Small intestine (tissue), 7 donors: ENCODE measurements at regions not wholly inside any gene's neighbourhood (a gene's known extent, or its start where the extent isn't known, plus 50 kb on each side); places are given as distances from the start of the nearest gene placed in this dataset.
A peak's percentile ranks its signal among the peaks of the same experiment; 100 is the strongest.

ENCODE experiments used
- DNase-seq, 2 donors: peaks; one replicate each; pipeline versions ENCODE4 v3.0.0 to v3.0.0-alpha.2; 2013
- FAIRE-seq: peaks from 2 replicates; lab custom pipeline; 2012; peaks lifted over from hg19 to GRCh38; lab: Jason Lieb, UNC
- H3K27ac ChIP-seq, 3 donors: one replicate each; pipeline ENCODE4 v1.5.1; 2013; ENCODE audit warnings: low read length in 2 of 3, mild to moderate bottlenecking in 2 of 3, control low read depth in 1 of 3, inconsistent platforms in 1 of 3, low read depth in 1 of 3, moderate library complexity in 1 of 3
- H3K27me3 ChIP-seq, 3 donors: one replicate each; pipeline ENCODE4 v1.6.1; 2013; ENCODE audit warnings: low read length in 3 of 3, inconsistent platforms in 1 of 3; ENCODE audit not compliant: control insufficient read depth in 3 of 3, insufficient read depth in 3 of 3
- H3K36me3 ChIP-seq, 3 donors: one replicate each; pipeline ENCODE4 v1.6.1; 2013; ENCODE audit warnings: low read length in 3 of 3, inconsistent platforms in 1 of 3, low read depth in 1 of 3, mild to moderate bottlenecking in 1 of 3, moderate library complexity in 1 of 3; ENCODE audit not compliant: control insufficient read depth in 3 of 3, insufficient read depth in 2 of 3
- H3K4me1 ChIP-seq, 3 donors: one replicate each; pipeline ENCODE4 v1.6.1; 2013; ENCODE audit warnings: low read length in 2 of 3, inconsistent platforms in 1 of 3, low read depth in 1 of 3, mild to moderate bottlenecking in 1 of 3, moderate library complexity in 1 of 3; ENCODE audit not compliant: control insufficient read depth in 3 of 3, insufficient read depth in 2 of 3
- H3K4me3 ChIP-seq, 3 donors: one replicate each; pipeline ENCODE4 v1.5.1; 2013; ENCODE audit warnings: low read length in 3 of 3, control low read depth in 1 of 3, inconsistent platforms in 1 of 3, low read depth in 1 of 3, mild to moderate bottlenecking in 1 of 3, moderate library complexity in 1 of 3
- H3K9me3 ChIP-seq, 2 donors: one replicate each; pipeline ENCODE4 v1.6.1; 2013; ENCODE audit warnings: low read depth in 1 of 2, low read length in 1 of 2; ENCODE audit not compliant: control insufficient read depth in 2 of 2, insufficient read depth in 1 of 2
- WGBS, 3 donors: extraction: QIAGEN DNeasy Blood & Tissue Kit; methylation state at CpG; one replicate each; pipeline ENCODE4 v1.1.7; 2013; 5-methylcytosine and 5-hydroxymethylcytosine counted together
- donor health status: healthy with polysubstance abuse.
- donor health status: control.
- donor health status: control.
- donor health status: Bipolar disorder and iron deficiency.
- donor health status: healthy.

DNA sequence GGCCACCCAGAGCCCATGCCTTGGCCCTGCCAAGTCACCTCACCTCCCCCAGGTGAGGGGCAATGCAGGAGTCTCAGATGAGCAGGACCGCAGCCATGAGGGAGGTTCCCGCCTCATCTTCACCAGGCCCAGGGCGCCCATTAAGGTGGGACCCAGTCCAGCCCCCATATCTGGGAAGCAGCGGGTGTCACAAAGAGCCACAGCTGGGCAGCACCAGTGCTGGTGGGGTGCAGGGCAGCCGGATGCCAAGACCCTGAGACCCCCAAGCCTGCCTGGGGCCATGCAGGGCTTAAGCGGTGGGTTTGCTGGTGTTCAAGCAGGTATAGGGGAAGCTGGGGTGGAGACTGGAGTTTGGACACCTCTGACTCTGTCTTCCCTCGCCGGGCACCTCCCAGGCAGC lies 237.8 kb upstream of the GSE1 start:
- peaks cover 0 to 8% (median 0%) of the 10 kb centered on the region in 3 donors for H3K4me1 ChIP-seq
- no peak for DNase-seq
- peaks cover 0 to 61% (median 0%) of the 10 kb centered on the region in 3 donors for H3K36me3 ChIP-seq
- H3K4me3 ChIP-seq: no peak overlapping the region
- no peak overlapping the region for H3K27ac ChIP-seq
- 83 to 90% (median 90%) methylated on average over 8 of the region's 8 CpGs for WGBS, 3 donors
- FAIRE-seq: no peak
- no peaks in the 10 kb centered on the region for H3K27me3 ChIP-seq
- H3K9me3 ChIP-seq: no peaks in the 10 kb centered on the region

DNA sequence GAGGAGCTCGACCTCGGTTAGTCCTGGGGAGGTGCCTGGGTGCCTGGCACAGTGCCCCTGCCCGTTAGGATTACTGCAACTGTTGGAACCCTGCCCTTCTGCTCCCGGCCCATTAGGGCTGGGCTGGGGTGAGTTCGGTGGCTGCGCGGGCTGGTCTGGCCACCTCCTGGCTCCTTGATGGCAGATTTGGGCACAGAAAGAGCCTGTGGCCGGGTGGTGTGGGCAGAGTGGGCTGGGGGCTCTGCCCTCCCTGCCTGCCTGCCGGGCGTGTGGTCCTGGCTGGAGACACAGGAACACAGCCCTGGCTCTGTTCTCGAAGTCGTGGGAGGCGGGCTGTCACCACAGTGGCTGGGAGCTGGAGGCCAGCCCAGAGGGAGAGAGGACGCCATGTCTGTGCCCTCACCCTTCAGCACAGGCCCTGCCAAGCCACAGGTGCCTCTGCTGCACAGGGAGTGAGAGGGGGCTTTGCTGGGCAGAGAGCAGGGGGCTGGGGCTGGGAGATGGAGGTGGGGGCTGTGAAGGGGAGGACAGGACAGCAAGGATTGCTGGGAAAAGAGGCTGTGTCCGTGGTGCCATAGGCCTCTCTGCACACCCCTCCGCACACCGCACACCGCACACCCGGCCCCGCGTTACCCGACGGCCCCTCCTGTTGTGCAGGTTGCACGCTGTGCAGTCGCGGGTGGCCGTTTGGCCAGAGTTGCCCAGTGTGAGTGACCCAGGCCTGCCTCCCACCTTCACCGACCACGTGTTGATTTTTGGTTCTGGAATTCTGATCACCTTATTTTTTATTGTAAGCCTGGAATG lies 236.6 kb upstream of the GSE1 start:
- no peaks in the 10 kb centered on the region for H3K9me3 ChIP-seq
- peaks cover 0 to 6% (median 0%) of the 10 kb centered on the region in 3 donors for H3K4me1 ChIP-seq
- H3K27me3 ChIP-seq: no peaks in the 10 kb centered on the region
- FAIRE-seq: no peak
- H3K4me3 ChIP-seq: no peak overlapping the region
- H3K27ac ChIP-seq: no peak overlapping the region
- WGBS, 3 donors: 53 to 72% (median 63%) methylated on average over 28 to 29 of the region's 29 CpGs
- H3K36me3 ChIP-seq: peaks cover 0 to 55% (median 0%) of the 10 kb centered on the region in 3 donors
- peak in 1 of 2 donors; percentile 57 for DNase-seq

DNA sequence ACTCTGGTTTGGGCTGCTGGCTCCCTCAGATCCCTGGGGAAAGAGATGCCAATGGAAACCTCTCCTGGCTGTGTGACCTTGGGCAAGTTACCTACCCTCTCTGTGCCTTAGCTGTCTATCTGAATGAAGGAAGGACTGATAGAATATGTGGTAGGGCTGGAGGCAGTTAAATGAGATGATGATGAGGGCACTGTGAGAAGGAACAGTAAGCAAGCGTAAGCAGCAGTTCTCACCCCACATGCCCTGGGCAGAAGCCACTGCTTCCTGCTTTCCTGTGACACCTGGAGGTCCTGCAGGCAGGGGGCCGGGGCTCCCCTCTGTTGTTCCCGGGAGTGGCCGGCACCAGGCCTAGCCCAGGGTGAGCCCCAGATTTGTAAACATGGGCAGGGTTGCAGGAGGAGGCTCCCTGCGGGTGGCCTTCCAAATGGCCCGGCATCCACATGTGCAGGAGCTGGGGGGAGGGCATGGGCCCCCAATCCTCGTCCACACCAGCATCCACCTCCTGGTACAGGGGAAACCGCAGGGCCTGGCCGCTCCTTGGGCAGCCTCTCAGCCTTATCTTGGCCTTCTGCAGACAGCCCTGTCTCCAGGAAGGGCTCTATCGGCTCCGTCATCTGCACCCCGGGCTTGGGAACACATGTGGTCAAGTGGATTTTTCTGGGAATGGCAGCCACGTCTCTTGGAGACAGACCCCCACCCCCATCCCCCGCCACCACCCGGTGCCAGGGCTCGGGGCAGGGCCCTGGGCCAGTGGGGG lies 235.6 kb upstream of the GSE1 start:
- Histone ChIP-seq H3K9me3 (no peaks in the 10 kb centered on the region), H3K36me3 (peaks cover 0 to 53% (median 0%) of the 10 kb centered on the region in 3 donors), H3K4me1 (peaks cover 0 to 9% (median 0%) of the 10 kb centered on the region in 3 donors), H3K27ac (no peak overlapping the region), H3K4me3 (no peak overlapping the region), H3K27me3 (no peaks in the 10 kb centered on the region)
- DNase-seq (no peak), FAIRE-seq (no peak)
- 45 to 48% (median 47%) methylated on average over 16 of the region's 16 CpGs for WGBS, 3 donors

- DNase-seq (no peak), FAIRE-seq (no peak)
- Histone ChIP-seq H3K36me3 (peaks cover 0 to 54% (median 0%) of the 10 kb centered on the region in 3 donors), H3K4me3 (no peak overlapping the region), H3K4me1 (peaks cover 0 to 9% (median 0%) of the 10 kb centered on the region in 3 donors), H3K27me3 (no peaks in the 10 kb centered on the region), H3K9me3 (no peaks in the 10 kb centered on the region), H3K27ac (peak overlapping the region in 1 of 3 donors; percentile 6)
- WGBS, 3 donors: 77 to 87% (median 85%) methylated on average over 14 to 16 of the region's 16 CpGs
Observed at GRCh38 chr16:85378145-85379040, 234.7 kb upstream of the GSE1 start.

DNA sequence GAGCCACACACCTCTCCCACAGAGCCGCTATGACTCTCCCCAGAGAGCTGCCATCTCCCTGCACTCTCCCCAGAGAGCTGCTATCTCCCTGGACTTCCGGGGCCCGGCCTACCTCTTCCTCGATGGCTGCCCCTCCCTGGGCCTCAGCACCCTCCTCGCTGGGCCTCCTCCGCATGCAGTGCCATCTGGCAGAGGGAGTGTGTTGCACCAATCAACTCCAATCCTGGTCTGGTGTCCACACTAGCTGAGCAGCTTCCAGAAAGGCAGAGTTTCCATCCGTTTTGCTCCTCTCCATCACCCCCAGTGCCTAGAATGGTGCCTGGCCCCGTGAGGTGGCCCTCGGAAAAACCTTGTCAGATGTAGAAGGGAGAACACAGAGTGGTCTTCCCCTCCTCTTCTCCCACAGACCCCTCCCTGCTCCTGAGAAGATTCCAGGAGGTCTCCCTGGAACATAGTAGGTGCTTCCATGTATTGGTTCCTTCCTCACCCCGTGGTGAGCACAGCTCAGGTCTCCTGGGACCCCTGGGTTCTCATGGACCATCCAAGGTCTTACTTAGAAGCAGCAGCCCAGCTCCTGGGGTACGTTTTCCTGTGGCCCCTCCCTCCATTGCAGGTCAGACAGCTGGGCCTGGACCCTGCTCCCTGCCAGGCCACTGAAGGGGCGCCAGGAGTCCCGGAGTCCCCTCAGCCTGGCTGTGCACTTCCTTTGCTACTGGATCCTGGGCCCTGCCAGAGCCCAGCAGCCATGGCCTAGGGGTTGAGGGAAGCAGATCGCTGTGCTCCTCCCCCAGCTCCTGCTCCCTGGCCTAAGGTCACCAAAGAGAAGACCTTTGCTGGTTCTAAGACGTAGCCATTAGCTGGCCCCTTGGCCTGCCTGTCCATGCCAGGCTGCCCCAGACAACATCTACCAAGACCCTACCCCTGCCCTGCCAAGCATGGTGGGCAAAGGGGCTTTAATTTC lies 233.8 kb upstream of the GSE1 start:
- no peaks in the 10 kb centered on the region for H3K9me3 ChIP-seq
- WGBS, 3 donors: 64 to 73% (median 64%) methylated on average over 15 of the region's 15 CpGs
- no peaks in the 10 kb centered on the region for H3K27me3 ChIP-seq
- H3K27ac ChIP-seq: peak overlapping the region in 1 of 3 donors; percentile 20
- no peak overlapping the region for H3K4me3 ChIP-seq
- H3K4me1 ChIP-seq: peaks cover 0 to 14% (median 0%) of the 10 kb centered on the region in 3 donors
- peak in 1 of 2 donors; percentile 49 for DNase-seq
- no peak for FAIRE-seq
- H3K36me3 ChIP-seq: peaks cover 0 to 58% (median 0%) of the 10 kb centered on the region in 3 donors

DNA sequence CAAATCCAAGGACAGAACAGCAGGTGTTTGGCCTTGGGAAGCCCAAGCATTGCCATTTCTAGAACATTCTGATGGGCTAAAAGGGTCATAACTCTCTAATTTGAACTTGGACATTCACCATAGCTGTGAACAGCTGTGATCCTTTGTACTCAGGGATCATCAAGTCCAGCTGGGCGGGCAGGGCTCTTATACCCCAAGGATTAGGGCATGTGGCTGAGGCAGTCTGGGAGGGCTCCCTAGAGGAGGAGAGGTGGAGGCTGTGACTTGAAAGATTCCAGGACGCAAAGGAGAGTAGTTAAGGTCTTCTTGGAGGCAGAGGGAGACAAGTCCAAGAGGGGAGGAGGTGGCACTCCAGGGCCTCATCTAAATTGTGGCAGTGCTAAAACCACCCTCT lies 233.1 kb upstream of the GSE1 start:
- DNase-seq (no peak), FAIRE-seq (no peak)

DNA sequence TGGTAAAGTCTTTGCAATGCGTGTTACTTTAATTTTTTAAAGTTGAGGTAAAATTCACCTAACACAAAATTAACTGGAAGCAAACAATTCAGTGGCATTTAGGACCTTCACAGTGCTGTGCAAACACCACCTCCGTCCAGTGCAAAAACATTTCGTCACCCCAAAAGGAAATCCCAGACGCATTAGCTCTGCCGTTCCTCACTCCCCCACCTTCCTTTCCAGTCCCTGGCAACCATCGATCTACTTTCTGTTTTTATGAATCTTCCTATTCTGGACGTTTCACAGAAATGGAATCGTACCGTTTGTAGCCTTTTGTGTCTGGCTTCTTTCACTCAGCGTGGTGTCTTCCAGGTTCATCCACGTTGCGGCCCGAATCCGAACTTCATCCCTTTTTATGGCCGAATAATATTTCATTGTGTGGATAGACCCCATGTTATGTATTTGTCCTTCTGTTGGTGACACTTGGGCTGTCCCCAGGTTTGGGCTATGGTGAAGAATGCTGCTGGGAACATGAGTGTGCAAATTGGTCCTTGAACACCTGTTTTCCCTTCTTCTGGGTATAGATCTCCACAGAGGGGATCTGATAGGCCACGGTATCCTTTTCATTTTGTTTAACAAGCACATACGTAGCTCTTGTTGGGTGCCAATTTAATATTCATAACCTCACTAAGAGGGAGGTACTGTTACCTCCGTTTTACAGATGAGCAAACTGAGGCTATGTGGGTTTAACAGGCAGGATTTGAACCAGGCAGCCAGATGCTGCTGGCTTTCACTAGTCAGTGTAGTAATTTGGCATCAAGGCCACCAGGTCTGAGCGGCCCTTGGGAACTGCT lies 232.0 kb upstream of the GSE1 start:
- Histone ChIP-seq H3K4me1 (peaks cover 0 to 32% (median 0%) of the 10 kb centered on the region in 3 donors), H3K4me3 (no peak overlapping the region), H3K27ac (no peak overlapping the region), H3K36me3 (peaks cover 0 to 54% (median 0%) of the 10 kb centered on the region in 3 donors), H3K27me3 (no peaks in the 10 kb centered on the region), H3K9me3 (no peaks in the 10 kb centered on the region)
- 80 to 85% (median 83%) methylated on average over 19 of the region's 19 CpGs for WGBS, 3 donors
- DNase-seq (no peak), FAIRE-seq (no peak)

More for the DNA sequence above, 233.1 kb upstream of the GSE1 start:
- H3K27ac ChIP-seq: no peak overlapping the region
- H3K4me3 ChIP-seq: no peak overlapping the region
- 50 to 69% (median 59%) methylated on average over 2 of the region's 2 CpGs for WGBS, 3 donors
- peaks cover 0 to 57% (median 0%) of the 10 kb centered on the region in 3 donors for H3K36me3 ChIP-seq
- no peaks in the 10 kb centered on the region for H3K9me3 ChIP-seq
- no peaks in the 10 kb centered on the region for H3K27me3 ChIP-seq
- peaks cover 0 to 20% (median 0%) of the 10 kb centered on the region in 3 donors for H3K4me1 ChIP-seq
